Occipital lobe (tissue), 1 donor: ENCODE measurements at regions not wholly inside any gene's neighbourhood (a gene's known extent, or its start where the extent isn't known, plus 50 kb on each side); places are given as distances from the start of the nearest gene placed in this dataset.
"Not testable (repeated sequence)": the region's sequence is repeated elsewhere in the genome, so short reads cannot be mapped to it uniquely, and the experiment has no call there.

Experiments used
- DNase-seq: peaks from one replicate; lab custom pipeline; 2025; lab: John Stamatoyannopoulos, UW

- not testable (repeated sequence) for DNase-seq
These were observed 72.1 kb downstream of the OGFRL1 start for GRCh38 chr6:71360556-71361335.

- no peak for DNase-seq
These were observed 76.4 kb downstream of the OGFRL1 start for GRCh38 chr6:71364889-71365542.

- DNase-seq, result no peak
These were observed 79.1 kb downstream of the OGFRL1 start for GRCh38 chr6:71367756-71368155.

GRCh38 chr6:71368284-71368683 is 79.7 kb downstream of the OGFRL1 start:
- no peak for DNase-seq

GRCh38 chr6:71371559-71371958 is 82.9 kb downstream of the OGFRL1 start:
- DNase-seq, result no peak

GRCh38 chr6:71373943-71374342 is 85.3 kb downstream of the OGFRL1 start:
- DNase-seq, result no peak

GRCh38 chr6:71375676-71376075 is 87.1 kb downstream of the OGFRL1 start:
- no peak for DNase-seq

- no peak for DNase-seq
These were observed 88.2 kb downstream of the OGFRL1 start for GRCh38 chr6:71376830-71377229.

GRCh38 chr6:71383476-71383875 is 94.9 kb downstream of the OGFRL1 start:
- DNase-seq, result no peak

- no peak for DNase-seq
These were observed 95.4 kb downstream of the OGFRL1 start for GRCh38 chr6:71383901-71384489.

GRCh38 chr6:71385111-71385822 is 96.7 kb downstream of the OGFRL1 start:
- no peak for DNase-seq

- no peak for DNase-seq
These were observed 97.6 kb downstream of the OGFRL1 start for GRCh38 chr6:71386215-71386614.

- DNase-seq, result no peak
These were observed 98.6 kb downstream of the OGFRL1 start for GRCh38 chr6:71387179-71387578.

GRCh38 chr6:71388068-71388744 is 99.6 kb downstream of the OGFRL1 start:
- no peak for DNase-seq

- DNase-seq, result no peak
These were observed 100.4 kb downstream of the OGFRL1 start for GRCh38 chr6:71388856-71389527.

GRCh38 chr6:71391126-71391525 is 102.5 kb downstream of the OGFRL1 start:
- no peak for DNase-seq

GRCh38 chr6:71392276-71392675 is 103.7 kb downstream of the OGFRL1 start:
- no peak for DNase-seq

- DNase-seq, result no peak
These were observed 104.9 kb downstream of the OGFRL1 start for GRCh38 chr6:71393471-71393870.

- no peak for DNase-seq
These were observed 105.4 kb downstream of the OGFRL1 start for GRCh38 chr6:71393981-71394432.

GRCh38 chr6:71394926-71395325 is 106.3 kb downstream of the OGFRL1 start:
- no peak for DNase-seq
